GM23248 (cell line): ENCODE measurements at regions not wholly inside any gene's neighbourhood (a gene's known extent, or its start where the extent isn't known, plus 50 kb on each side); places are given as distances from the start of the nearest gene placed in this dataset.
"Not testable (repeated sequence)": the region's sequence is repeated elsewhere in the genome, so short reads cannot be mapped to it uniquely, and the experiment has no call there.

Experiments used
- DNase-seq: peaks from one replicate; pipeline ENCODE4 v3.0.0-alpha.2; 2015
- H2AFZ ChIP-seq: fragments of 200-600 bp; sonication (generic); 2 replicates; pipeline ENCODE4 v1.6.1; 2016; ENCODE audit warnings: antibody characterized with exemption
- H3F3A ChIP-seq: fragments of 200-600 bp; sonication (generic); 2 replicates; pipeline ENCODE4 v1.6.1; 2016; ENCODE audit warnings: mild to moderate bottlenecking, antibody characterized with exemption, mixed run types; ENCODE audit not compliant: insufficient read depth
- H3K27ac ChIP-seq: fragments of 200-600 bp; sonication (generic); 2 replicates; pipeline ENCODE4 v1.5.1; 2016; ENCODE audit warnings: mild to moderate bottlenecking
- H3K27me3 ChIP-seq: fragments of 200-600 bp; sonication (generic); replicated peaks from 2 replicates; pipeline ENCODE4 v1.6.1; 2016; ENCODE audit warnings: mild to moderate bottlenecking; ENCODE audit not compliant: insufficient read depth
- H3K36me3 ChIP-seq: fragments of 200-600 bp; sonication (generic); 2 replicates; pipeline ENCODE4 v1.6.1; 2016; ENCODE audit warnings: low read depth, mild to moderate bottlenecking
- H3K4me1 ChIP-seq: fragments of 200-600 bp; sonication (generic); 2 replicates; pipeline ENCODE4 v1.6.1; 2016; ENCODE audit warnings: mild to moderate bottlenecking; ENCODE audit not compliant: insufficient read depth
- H3K4me2 ChIP-seq: fragments of 200-600 bp; sonication (generic); one replicate; pipeline ENCODE4 v1.6.1; 2016; ENCODE audit warnings: mild to moderate bottlenecking; ENCODE audit not compliant: unreplicated experiment
- H3K4me3 ChIP-seq: fragments of 200-600 bp; sonication (generic); 2 replicates; pipeline ENCODE4 v1.5.1; 2016; ENCODE audit warnings: mild to moderate bottlenecking
- H3K79me2 ChIP-seq: fragments of 200-600 bp; sonication (generic); 2 replicates; pipeline ENCODE4 v1.6.1; 2016; ENCODE audit warnings: mild to moderate bottlenecking; ENCODE audit not compliant: insufficient read depth
- H3K9ac ChIP-seq: fragments of 200-600 bp; sonication (generic); 2 replicates; pipeline ENCODE4 v1.6.1; 2016; ENCODE audit warnings: mild to moderate bottlenecking
- H3K9me2 ChIP-seq: fragments of 200-600 bp; sonication (generic); 2 replicates; pipeline ENCODE4 v1.6.1; 2016; ENCODE audit warnings: mixed run types, mild to moderate bottlenecking, moderate library complexity; ENCODE audit not compliant: insufficient read depth
- H3K9me3 ChIP-seq: fragments of 200-600 bp; sonication (generic); one replicate; pipeline ENCODE4 v1.6.1; 2017; ENCODE audit warnings: low read depth
- H4K20me1 ChIP-seq: fragments of 200-600 bp; sonication (generic); 2 replicates; pipeline ENCODE4 v1.6.0; 2016; ENCODE audit not compliant: insufficient read depth
- EZH2 ChIP-seq: fragments of 200-600 bp; sonication (generic); IDR thresholded peaks from 2 replicates; pipeline ENCODE4 v1.6.1; 2018; ENCODE audit warnings: antibody characterized with exemption, mild to moderate bottlenecking; ENCODE audit not compliant: insufficient read depth, poor library complexity, severe bottlenecking
- EZH2phosphoT487 ChIP-seq: fragments of 200-600 bp; sonication (generic); IDR thresholded peaks from 2 replicates; pipeline ENCODE4 v1.6.1; 2018; ENCODE audit warnings: antibody characterized with exemption, moderate library complexity, mild to moderate bottlenecking, low read depth; ENCODE audit not compliant: insufficient read depth
- WGBS, 2 experiments: methylation state at CpG; one replicate each; pipeline ENCODE4 v1.1.6; 2015 to 2017; ENCODE audit warnings: low lambda C conversion rate in 2 of 2, low coverage in 1 of 2; ENCODE audit errors: missing lambda C conversion rate in 2 of 2; 5-methylcytosine and 5-hydroxymethylcytosine counted together
- in situ Hi-C: fragments of 300-500 bp; cut with MboI; formaldehyde crosslinking; loops from 2 replicates; pipeline ENCODE4 v1.15.0; 2020

- Histone ChIP-seq H4K20me1 (no peaks in the 10 kb centered on the region), H3K4me3 (no peak overlapping the region), H3F3A (0 out of 2 replicates have a peak, but pooled peaks cover under 1% of the 10 kb centered on the region), H2AFZ (no peak overlapping the region), H3K9me2 (no peaks in the 10 kb centered on the region), H3K9ac (no peak overlapping the region), H3K79me2 (no peaks in the 10 kb centered on the region), H3K27me3 (no peaks in the 10 kb centered on the region), H3K4me1 (peaks cover 1% of the 10 kb centered on the region; the same call in 1 of the 2 replicates), H3K4me2 (no peak overlapping the region), H3K27ac (no peak overlapping the region), H3K9me3 (no peaks in the 10 kb centered on the region), H3K36me3 (no peaks in the 10 kb centered on the region)
- TF ChIP-seq EZH2phosphoT487: no peak
- TF ChIP-seq EZH2: no peak
- no peak for DNase-seq
- WGBS, 2 experiments: 73 to 74% methylated on average over 6 of the region's 6 CpGs
- in situ Hi-C loops: no loop called here
Observed at GRCh38 chr2:171266102-171266501, 105.4 kb upstream of the TLK1 start.

GRCh38 chr2:171261529-171261928 lies 100.8 kb upstream of the TLK1 start:
- H2AFZ ChIP-seq, H3K9me3 ChIP-seq, H3K9me2 ChIP-seq, in situ Hi-C loops, H3F3A ChIP-seq, H3K9ac ChIP-seq, H3K36me3 ChIP-seq, H3K79me2 ChIP-seq, H3K27ac ChIP-seq, H3K4me2 ChIP-seq, H3K4me3 ChIP-seq, H3K4me1 ChIP-seq, H3K27me3 ChIP-seq, H4K20me1 ChIP-seq: not testable (repeated sequence)
- 98 to 100% methylated on average over 2 of the region's 2 CpGs for WGBS, 2 experiments
- DNase-seq: peak; percentile 14

GRCh38 chr2:171260471-171261424 lies 100.1 kb upstream of the TLK1 start:
- Histone ChIP-seq H3K4me1 (no peaks in the 10 kb centered on the region), H3K9me2 (no peaks in the 10 kb centered on the region), H3K27ac (no peak overlapping the region), H3K36me3 (no peaks in the 10 kb centered on the region), H3K9ac (no peak overlapping the region), H3K79me2 (no peaks in the 10 kb centered on the region), H3K4me3 (no peak overlapping the region), H3K27me3 (no peaks in the 10 kb centered on the region), H3K9me3 (no peaks in the 10 kb centered on the region), H2AFZ (no peak overlapping the region), H3F3A (no peaks in the 10 kb centered on the region), H3K4me2 (no peak overlapping the region), H4K20me1 (no peaks in the 10 kb centered on the region)
- in situ Hi-C loops: no loop called here
- 79 to 81% methylated on average over 6 of the region's 6 CpGs for WGBS, 2 experiments
- TF ChIP-seq EZH2 (no peak), EZH2phosphoT487 (no peak)
- no peak for DNase-seq

- no peak overlapping the region for H3K27ac ChIP-seq
- in situ Hi-C loops: no loop called here
- no peaks in the 10 kb centered on the region for H3K9me2 ChIP-seq
- no peaks in the 10 kb centered on the region for H3K9me3 ChIP-seq
- no peak overlapping the region for H2AFZ ChIP-seq
- no peak overlapping the region for H3K9ac ChIP-seq
- H3K27me3 ChIP-seq: no peaks in the 10 kb centered on the region
- H3K4me1 ChIP-seq: no peaks in the 10 kb centered on the region
- H3K36me3 ChIP-seq: no peaks in the 10 kb centered on the region
- TF ChIP-seq EZH2: no peak
- no peak for TF ChIP-seq EZH2phosphoT487
- no peaks in the 10 kb centered on the region for H4K20me1 ChIP-seq
- no peak for DNase-seq
- no peak overlapping the region for H3K4me2 ChIP-seq
- no peaks in the 10 kb centered on the region for H3K79me2 ChIP-seq
- H3F3A ChIP-seq: no peaks in the 10 kb centered on the region
- H3K4me3 ChIP-seq: no peak overlapping the region
Observed at GRCh38 chr2:171254666-171255065, 94.0 kb upstream of the TLK1 start.
